ENCODE measurements at regions not wholly inside any gene's neighbourhood (a gene's known extent, or its start where the extent isn't known, plus 50 kb on each side); places are given as distances from the start of the nearest gene placed in this dataset.

DNA sequence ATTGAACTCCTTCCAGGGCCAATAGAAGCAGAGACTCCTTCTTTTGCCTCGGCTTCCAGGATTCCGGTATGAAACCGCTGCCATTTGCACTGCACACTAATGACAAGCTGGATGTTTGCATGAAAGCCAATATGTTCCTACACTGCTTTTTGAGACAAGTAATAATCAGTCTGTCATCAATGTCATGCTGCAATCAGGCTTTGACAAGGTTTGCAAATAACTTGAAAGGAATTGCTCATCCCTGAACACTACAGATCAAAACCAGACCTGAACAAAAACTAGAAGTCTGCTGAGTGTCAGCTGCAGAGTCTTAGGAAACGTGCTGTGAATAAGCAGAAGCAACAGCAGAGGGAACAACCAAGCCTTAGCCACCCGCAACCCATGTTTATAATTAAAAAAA lies 720.7 kb upstream of the CXADR start:
- no peak overlapping the region for H3K4me3 ChIP-seq (ENCODE audit: low read length)
- peak; percentile 39 for DNase-seq (ENCODE audit: low read depth)

DNA sequence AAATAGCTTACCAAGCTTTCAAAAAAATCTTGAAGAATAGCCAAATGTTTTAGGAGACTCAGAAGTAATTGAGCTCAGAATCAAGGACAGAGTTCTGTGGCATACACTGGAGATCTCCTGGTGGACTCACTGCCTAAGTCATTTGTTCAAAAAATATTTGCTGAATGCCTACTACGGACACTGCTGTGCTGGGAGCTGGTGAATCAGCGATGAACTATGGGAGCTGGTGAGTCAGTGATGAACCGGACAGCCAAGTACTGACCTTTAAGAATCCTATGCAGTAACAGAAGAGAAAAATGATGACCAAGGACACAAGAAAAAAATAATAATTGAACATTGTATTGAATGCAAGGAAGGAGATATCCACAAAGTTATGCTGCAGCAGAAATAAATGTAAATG lies 717.9 kb upstream of the CXADR start:
- no peak overlapping the region for H3K4me3 ChIP-seq (ENCODE audit: low read length)
- DNase-seq (ENCODE audit: low read depth) = peak; percentile 89
- TF ChIP-seq CTCF (conservative IDR thresholded peaks at IDR 0.05; ENCODE audit: low read length) = no peak

More for the DNA sequence above, 720.7 kb upstream of the CXADR start:
- no peak for TF ChIP-seq CTCF (conservative IDR thresholded peaks at IDR 0.05; ENCODE audit: low read length)

DNA sequence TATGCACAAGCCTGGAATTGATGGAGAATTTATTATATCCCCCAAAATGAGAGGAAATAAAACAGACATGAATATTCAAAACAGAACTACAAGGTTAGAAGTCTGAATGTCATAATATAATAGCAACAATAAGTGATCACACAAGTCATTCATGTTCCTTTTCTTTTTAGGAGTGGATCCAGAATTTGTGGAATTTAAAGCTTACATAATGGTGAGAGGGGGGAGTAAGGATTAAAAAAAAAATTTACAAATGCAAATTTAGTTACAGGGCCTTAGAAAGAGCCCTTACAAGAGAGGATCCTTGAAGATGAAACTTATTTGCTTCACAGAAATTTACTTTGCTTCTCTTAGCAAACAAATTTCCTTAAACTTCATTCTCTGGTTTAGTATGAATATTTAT lies 716.1 kb upstream of the CXADR start:
- DNase-seq (ENCODE audit: low read depth) = no peak
- H3K4me3 ChIP-seq (ENCODE audit: low read length) = no peak overlapping the region
- TF ChIP-seq CTCF (conservative IDR thresholded peaks at IDR 0.05; ENCODE audit: low read length) = no peak

GRCh38 chr21:16797540-16797939 lies 715.3 kb upstream of the CXADR start:
- DNase-seq (ENCODE audit: low read depth) = no peak
- no peak overlapping the region for H3K4me3 ChIP-seq (ENCODE audit: low read length)
- no peak for TF ChIP-seq CTCF (conservative IDR thresholded peaks at IDR 0.05; ENCODE audit: low read length)

GRCh38 chr21:16797966-16798365 lies 714.9 kb upstream of the CXADR start:
- TF ChIP-seq CTCF (conservative IDR thresholded peaks at IDR 0.05; ENCODE audit: low read length) = no peak
- DNase-seq (ENCODE audit: low read depth) = no peak
- no peak overlapping the region for H3K4me3 ChIP-seq (ENCODE audit: low read length)

GRCh38 chr21:16800536-16801275 lies 712.1 kb upstream of the CXADR start:
- no peak overlapping the region for H3K4me3 ChIP-seq (ENCODE audit: low read length)
- DNase-seq (ENCODE audit: low read depth) = no peak
- TF ChIP-seq CTCF (conservative IDR thresholded peaks at IDR 0.05; ENCODE audit: low read length) = no peak

GRCh38 chr21:16811011-16811410 lies 701.8 kb upstream of the CXADR start:
- no peak for DNase-seq (ENCODE audit: low read depth)
- no peak overlapping the region for H3K4me3 ChIP-seq (ENCODE audit: low read length)
- no peak for TF ChIP-seq CTCF (conservative IDR thresholded peaks at IDR 0.05; ENCODE audit: low read length)

All from AG10803 (cell line).